ENCODE measurements at regions not wholly inside any gene's neighbourhood (a gene's known extent, or its start where the extent isn't known, plus 50 kb on each side); places are given as distances from the start of the nearest gene placed in this dataset.

- Mint-ChIP-seq H3K9me3 (peaks cover 0 to 6% of the 10 kb centered on the region in 2 experiments; a peak in 4 of 5 replicates), H3K27ac (no peak overlapping the region; a peak in 1 of 7 replicates), H3K27me3 (ENCODE audit: low read depth) (no peaks in the 10 kb centered on the region), H3K4me3 (no peak overlapping the region), H3K4me1 (peaks cover 29 to 31% of the 10 kb centered on the region in 2 experiments), H3K36me3 (ENCODE audit: insufficient read depth in 1 of 3, low read depth in 3 of 3) (peaks cover 4 to 20% (median 10%) of the 10 kb centered on the region in 3 experiments)
- Histone ChIP-seq H2AK5ac (ENCODE audit: insufficient read length, low read length) (no peak overlapping the region), H3K27me3 (ENCODE audit: insufficient read depth, low read length) (no peaks in the 10 kb centered on the region), H3K23ac (ENCODE audit: insufficient read length, low read depth, low read length) (no peak overlapping the region), H2BK15ac (ENCODE audit: low read depth, low read length) (no peak overlapping the region), H3K4me1 (ENCODE audit: insufficient read depth, low read length) (peaks cover 6% of the 10 kb centered on the region), H4K8ac (replicated peaks; ENCODE audit: insufficient read length, low read depth, low read length) (no peak overlapping the region), H3K4me2 (ENCODE audit: insufficient read depth, insufficient read length, low read length) (no peak overlapping the region), H3K9ac (ENCODE audit: extremely low read depth, insufficient read length, low read length) (no peak overlapping the region), H2AFZ (ENCODE audit: low read length) (no peak overlapping the region), H3K14ac (ENCODE audit: insufficient read depth, low read length) (no peak overlapping the region), H3K56ac (ENCODE audit: insufficient read length, low read depth, low read length) (no peak overlapping the region), H3K79me2 (ENCODE audit: insufficient read depth, low read length) (no peaks in the 10 kb centered on the region; the same call in 1 of the 2 replicates), H3K9me3 (ENCODE audit: control insufficient read depth, low read depth, low read length) (no peaks in the 10 kb centered on the region), H2BK120ac (ENCODE audit: low read depth, low read length, poor library complexity, severe bottlenecking) (no peak overlapping the region), H2BK12ac (ENCODE audit: insufficient read length, low read depth, low read length) (no peak overlapping the region), H3K23me2 (ENCODE audit: insufficient read length, low read depth, low read length, poor library complexity, severe bottlenecking) (no peaks in the 10 kb centered on the region), H4K20me1 (ENCODE audit: control insufficient read depth, insufficient read depth, insufficient read length) (no peaks in the 10 kb centered on the region), H3K4ac (ENCODE audit: low read depth, low read length) (no peak overlapping the region), H3K79me1 (ENCODE audit: insufficient read depth, low read depth, low read length, poor library complexity, severe bottlenecking) (no peaks in the 10 kb centered on the region), H2BK20ac (ENCODE audit: low read depth, low read length, poor library complexity, severe bottlenecking) (no peak overlapping the region), H3K18ac (ENCODE audit: insufficient read length, low read depth, low read length) (no peak overlapping the region), H3T11ph (ENCODE audit: low read length) (no peak overlapping the region), H4K91ac (ENCODE audit: insufficient read length, low read depth, low read length) (no peak overlapping the region), H2BK5ac (ENCODE audit: insufficient read length, low read length) (no peak overlapping the region), H4K5ac (ENCODE audit: insufficient read length, low read depth, low read length) (no peak overlapping the region), H3K27ac (ENCODE audit: insufficient read length, low read depth, low read length) (no peak overlapping the region)
- TF ChIP-seq CTCF (conservative IDR thresholded peaks at IDR 0.05): no peak
- no peak for DNase-seq
- no CpG with 5 or more reads among the region's 2 CpGs for WGBS (ENCODE audit: extremely low coverage, insufficient read length, low lambda C conversion rate)
Observed at GRCh38 chr11:96461871-96462270, 72.1 kb downstream of the JRKL start.
